ENCODE measurements at regions not wholly inside any gene's neighbourhood (a gene's known extent, or its start where the extent isn't known, plus 50 kb on each side); places are given as distances from the start of the nearest gene placed in this dataset.

- Mint-ChIP-seq H3K9me3 (ENCODE audit: low read depth) (peaks cover 9% of the 10 kb centered on the region), H3K27ac (no peak overlapping the region), H3K36me3 (ENCODE audit: insufficient read depth) (no peaks in the 10 kb centered on the region), H3K27me3 (no peaks in the 10 kb centered on the region), H3K4me3 (ENCODE audit: low read depth) (no peak overlapping the region), H3K4me1 (ENCODE audit: low read depth) (no peaks in the 10 kb centered on the region)
- no peak for TF ChIP-seq CTCF (IDR thresholded peaks at IDR 0.05; ENCODE audit: unreplicated experiment)
- no peak for DNase-seq (ENCODE audit: low spot score, unreplicated experiment)
Measured at GRCh38 chr1:73910062-73910461, 287.9 kb downstream of the LRRIQ3 start.

GRCh38 chr1:73909043-73909562 is 288.9 kb downstream of the LRRIQ3 start:
- TF ChIP-seq CTCF (IDR thresholded peaks at IDR 0.05; ENCODE audit: unreplicated experiment): no peak
- H3K9me3 Mint-ChIP-seq (ENCODE audit: low read depth): peaks cover 9% of the 10 kb centered on the region
- no peaks in the 10 kb centered on the region for H3K27me3 Mint-ChIP-seq
- DNase-seq (ENCODE audit: low spot score, unreplicated experiment): no peak
- no peaks in the 10 kb centered on the region for H3K4me1 Mint-ChIP-seq (ENCODE audit: low read depth)
- H3K36me3 Mint-ChIP-seq (ENCODE audit: insufficient read depth): no peaks in the 10 kb centered on the region
- H3K4me3 Mint-ChIP-seq (ENCODE audit: low read depth): no peak overlapping the region
- H3K27ac Mint-ChIP-seq: no peak overlapping the region

- no peaks in the 10 kb centered on the region for H3K36me3 Mint-ChIP-seq (ENCODE audit: insufficient read depth)
Measured at GRCh38 chr1:73907051-73907450, 290.9 kb downstream of the LRRIQ3 start.

GRCh38 chr1:73903092-73903491 is 294.9 kb downstream of the LRRIQ3 start:
- Mint-ChIP-seq H3K4me1 (ENCODE audit: low read depth) (no peaks in the 10 kb centered on the region), H3K4me3 (ENCODE audit: low read depth) (no peak overlapping the region), H3K9me3 (ENCODE audit: low read depth) (no peaks in the 10 kb centered on the region), H3K36me3 (ENCODE audit: insufficient read depth) (no peaks in the 10 kb centered on the region), H3K27ac (no peak overlapping the region), H3K27me3 (no peaks in the 10 kb centered on the region)
- DNase-seq (ENCODE audit: low spot score, unreplicated experiment): no peak
- no peak for TF ChIP-seq CTCF (IDR thresholded peaks at IDR 0.05; ENCODE audit: unreplicated experiment)

More at GRCh38 chr1:73907051-73907450, 290.9 kb downstream of the LRRIQ3 start:
- H3K27me3 Mint-ChIP-seq: no peaks in the 10 kb centered on the region
- TF ChIP-seq CTCF (IDR thresholded peaks at IDR 0.05; ENCODE audit: unreplicated experiment): no peak
- no peak overlapping the region for H3K27ac Mint-ChIP-seq
- H3K4me3 Mint-ChIP-seq (ENCODE audit: low read depth): no peak overlapping the region
- H3K4me1 Mint-ChIP-seq (ENCODE audit: low read depth): no peaks in the 10 kb centered on the region
- no peaks in the 10 kb centered on the region for H3K9me3 Mint-ChIP-seq (ENCODE audit: low read depth)
- no peak for DNase-seq (ENCODE audit: low spot score, unreplicated experiment)

GRCh38 chr1:73901738-73902137 is 296.2 kb downstream of the LRRIQ3 start:
- no peak for TF ChIP-seq CTCF (IDR thresholded peaks at IDR 0.05; ENCODE audit: unreplicated experiment)
- Mint-ChIP-seq H3K4me3 (ENCODE audit: low read depth) (no peak overlapping the region), H3K36me3 (ENCODE audit: insufficient read depth) (no peaks in the 10 kb centered on the region), H3K9me3 (ENCODE audit: low read depth) (no peaks in the 10 kb centered on the region), H3K27ac (no peak overlapping the region), H3K27me3 (no peaks in the 10 kb centered on the region), H3K4me1 (ENCODE audit: low read depth) (no peaks in the 10 kb centered on the region)
- DNase-seq (ENCODE audit: low spot score, unreplicated experiment): no peak
